ENCODE measurements at regions not wholly inside any gene's neighbourhood (a gene's known extent, or its start where the extent isn't known, plus 50 kb on each side); places are given as distances from the start of the nearest gene placed in this dataset.
A peak's percentile ranks its signal among the peaks of the same experiment; 100 is the strongest.

DNA sequence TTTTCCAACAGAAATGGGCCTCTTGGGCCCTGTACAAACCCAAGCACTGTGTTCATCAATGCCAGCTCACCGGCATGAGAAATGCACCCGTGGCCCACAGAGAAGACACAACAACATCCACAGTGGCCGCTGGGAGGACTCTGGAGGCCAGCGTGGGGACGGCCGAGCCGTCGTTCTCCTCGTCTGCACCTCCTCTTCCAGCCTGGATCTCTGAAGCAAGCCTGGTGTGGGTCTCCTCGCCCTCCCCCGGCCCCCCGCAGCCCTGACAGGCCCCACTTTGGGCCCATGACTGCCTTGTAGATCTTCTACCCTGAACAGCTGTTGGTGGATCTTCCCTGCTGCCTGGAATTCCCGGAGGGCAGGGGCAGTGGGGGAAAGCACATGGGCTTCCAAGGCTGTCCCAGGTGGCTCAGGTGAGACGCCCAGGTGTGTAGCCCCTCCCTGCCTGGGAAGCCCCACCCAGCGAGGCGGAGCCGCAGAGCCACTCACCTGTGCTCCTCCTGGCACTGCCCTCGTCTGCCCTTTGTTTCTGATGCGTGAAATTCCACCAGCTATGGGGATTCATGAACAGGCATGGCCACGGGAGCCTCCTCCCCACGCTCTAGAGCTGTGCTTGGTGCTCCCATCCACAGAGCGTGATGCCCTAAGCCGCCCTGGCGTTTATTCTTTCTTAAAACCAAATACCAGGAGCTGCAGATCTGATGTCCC, 225.9 kb downstream of the BRD1 start:
- no peak for ATAC-seq
- H3K4me3 Mint-ChIP-seq = no peak overlapping the region
- H3K9me3 Mint-ChIP-seq = peaks cover 16% of the 10 kb centered on the region
- no peaks in the 10 kb centered on the region for H3K27me3 Mint-ChIP-seq (ENCODE audit: low read depth)
- peaks cover 6% of the 10 kb centered on the region for H3K4me1 Mint-ChIP-seq (ENCODE audit: low read depth)
- no peak for DNase-seq
- peaks cover 15% of the 10 kb centered on the region for H3K36me3 Mint-ChIP-seq (ENCODE audit: insufficient read depth)

DNA sequence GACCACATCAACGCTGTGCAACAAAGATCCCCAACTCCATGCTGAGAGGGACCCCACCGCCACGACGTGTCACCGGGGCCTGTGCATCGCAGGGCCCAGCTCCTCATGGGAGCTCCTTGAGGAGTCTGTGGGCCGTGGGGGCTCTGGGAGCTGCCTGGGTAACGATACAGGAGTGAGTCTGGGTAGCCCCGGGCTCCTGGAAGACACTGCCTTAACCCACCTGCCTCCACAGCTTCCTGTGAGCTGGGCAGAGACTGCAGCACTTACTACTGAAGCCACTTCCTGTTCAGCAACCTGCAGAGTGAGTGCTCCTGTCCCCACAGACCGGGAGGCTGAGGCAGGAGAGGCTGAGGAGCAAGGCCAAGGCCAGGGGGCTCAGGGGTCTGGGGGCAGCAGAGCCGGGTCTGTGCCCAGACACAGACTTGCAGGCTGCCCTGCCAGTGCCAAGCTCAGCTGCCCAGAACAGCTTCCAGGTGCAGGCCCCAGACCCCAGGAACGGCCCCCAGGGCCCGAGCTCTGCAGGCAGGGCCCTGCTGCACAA, 226.7 kb downstream of the BRD1 start:
- peak in 1 of 2 donors; percentile 46 for ATAC-seq
- no peak overlapping the region for H3K4me3 Mint-ChIP-seq
- peaks cover 16% of the 10 kb centered on the region for H3K9me3 Mint-ChIP-seq
- H3K4me1 Mint-ChIP-seq (ENCODE audit: low read depth) = peaks cover 6% of the 10 kb centered on the region
- peaks cover 15% of the 10 kb centered on the region for H3K36me3 Mint-ChIP-seq (ENCODE audit: insufficient read depth)
- no peak for DNase-seq
- H3K27me3 Mint-ChIP-seq (ENCODE audit: low read depth) = no peaks in the 10 kb centered on the region

DNA sequence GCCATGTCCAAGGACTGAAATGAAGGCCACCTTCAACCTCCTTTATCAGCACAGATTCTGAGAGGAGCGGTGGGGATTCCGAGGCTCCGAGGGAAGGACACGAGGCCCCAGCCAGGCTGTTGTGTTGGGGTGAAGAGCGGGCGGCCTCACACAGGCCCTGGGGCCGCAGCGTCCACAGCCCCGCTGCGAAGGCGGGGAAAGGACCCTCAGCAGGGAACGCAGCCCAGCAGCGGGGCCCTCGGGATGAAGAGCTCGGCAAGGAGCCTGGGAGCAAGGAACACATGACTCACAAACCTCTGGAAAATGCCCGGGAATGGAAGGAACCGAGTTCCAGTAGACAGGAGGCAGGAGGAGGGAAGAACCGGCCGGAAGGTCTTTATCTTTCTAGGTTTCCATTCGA, 227.2 kb downstream of the BRD1 start:
- Mint-ChIP-seq H3K4me3 (no peak overlapping the region), H3K9me3 (peaks cover 15% of the 10 kb centered on the region), H3K36me3 (ENCODE audit: insufficient read depth) (peaks cover 15% of the 10 kb centered on the region), H3K27me3 (ENCODE audit: low read depth) (no peaks in the 10 kb centered on the region), H3K4me1 (ENCODE audit: low read depth) (peaks cover 6% of the 10 kb centered on the region)
- DNase-seq (no peak), ATAC-seq (no peak)

DNA sequence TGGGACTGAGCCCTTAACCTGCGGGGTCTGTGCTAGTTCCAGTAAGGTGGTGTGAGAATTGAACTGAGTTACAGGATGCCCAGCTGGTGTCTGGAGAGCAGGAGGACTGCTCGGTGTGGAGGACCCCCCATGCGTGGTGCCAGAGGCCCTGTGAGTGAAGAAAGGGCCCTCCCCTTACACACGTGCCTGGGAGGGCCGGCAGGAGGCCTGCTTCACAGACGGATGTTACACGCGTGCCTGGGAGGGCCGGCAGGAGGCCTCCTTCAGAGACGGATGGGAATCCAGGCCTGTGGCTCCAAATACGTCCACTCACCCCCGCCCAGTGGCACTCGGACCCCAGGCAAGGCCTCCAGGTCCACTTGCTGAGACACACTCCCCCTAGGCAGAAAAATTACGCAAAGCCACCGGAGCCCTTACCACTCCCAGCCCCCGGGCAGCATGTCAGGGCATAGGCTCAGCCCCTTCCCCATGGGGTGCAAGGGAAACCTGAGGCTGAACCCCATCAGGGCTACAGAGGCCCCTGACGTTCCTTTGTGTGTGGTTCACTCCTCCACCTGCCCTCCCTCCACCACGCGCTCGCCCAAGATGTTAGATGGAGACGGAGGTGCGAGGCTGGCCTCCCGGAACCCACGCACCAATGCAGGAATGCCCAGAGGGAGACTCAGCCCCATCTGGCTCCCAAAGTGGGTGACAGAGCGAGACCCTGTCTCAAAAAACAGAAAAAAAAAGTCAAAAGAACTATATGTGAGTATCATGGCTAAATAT, 227.8 kb downstream of the BRD1 start:
- ATAC-seq (no peak), DNase-seq (no peak)
- Mint-ChIP-seq H3K9me3 (peaks cover 9% of the 10 kb centered on the region), H3K4me3 (no peak overlapping the region), H3K4me1 (ENCODE audit: low read depth) (peaks cover 6% of the 10 kb centered on the region), H3K36me3 (ENCODE audit: insufficient read depth) (peaks cover 11% of the 10 kb centered on the region), H3K27me3 (ENCODE audit: low read depth) (no peaks in the 10 kb centered on the region)

DNA sequence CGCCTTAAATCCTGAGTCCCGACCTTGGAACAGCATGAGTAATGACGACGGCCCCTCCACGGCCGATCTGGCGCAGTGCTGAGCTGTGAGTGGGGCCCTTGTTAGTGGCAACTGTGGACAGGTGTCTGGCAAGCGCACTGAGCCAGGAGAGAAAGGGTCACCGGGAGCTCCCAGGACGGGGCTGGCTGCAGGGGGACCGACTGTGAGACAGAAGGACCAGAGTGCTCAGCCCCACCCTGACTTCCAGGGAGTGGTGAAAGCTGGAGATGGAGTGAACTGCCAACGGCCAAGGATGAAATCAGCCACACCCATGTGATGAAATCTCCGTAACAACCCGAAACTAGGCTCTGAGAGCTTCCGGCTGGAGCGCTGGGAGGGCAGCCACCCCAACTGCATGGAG, 228.6 kb downstream of the BRD1 start:
- peaks cover 6% of the 10 kb centered on the region for H3K4me1 Mint-ChIP-seq (ENCODE audit: low read depth)
- H3K4me3 Mint-ChIP-seq = no peak overlapping the region
- no peak for ATAC-seq
- H3K9me3 Mint-ChIP-seq = peaks cover under 1% of the 10 kb centered on the region
- H3K36me3 Mint-ChIP-seq (ENCODE audit: insufficient read depth) = peaks cover 10% of the 10 kb centered on the region
- no peak for DNase-seq
- no peaks in the 10 kb centered on the region for H3K27me3 Mint-ChIP-seq (ENCODE audit: low read depth)

DNA sequence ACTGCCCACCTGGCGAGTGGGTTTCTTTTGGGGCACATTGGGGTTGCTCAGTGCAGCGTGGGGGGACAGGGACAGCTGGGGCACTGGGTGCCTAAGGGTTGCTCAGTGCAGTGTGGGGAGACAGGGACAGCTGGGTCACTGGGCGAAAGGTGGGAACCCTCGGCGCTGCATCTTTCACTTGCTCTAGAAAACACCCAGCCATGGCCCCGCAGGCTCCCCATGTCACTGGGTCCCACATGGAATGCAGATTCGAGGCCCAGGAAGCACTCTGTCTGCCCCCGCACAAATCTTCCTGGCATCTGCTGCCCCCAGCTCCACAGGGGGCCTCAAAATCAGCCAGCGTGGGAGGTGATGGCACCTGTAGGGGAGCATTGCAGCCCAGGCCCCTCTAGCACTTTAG, 229.3 kb downstream of the BRD1 start:
- Mint-ChIP-seq H3K9me3 (no peaks in the 10 kb centered on the region), H3K36me3 (ENCODE audit: insufficient read depth) (peaks cover 7% of the 10 kb centered on the region), H3K4me1 (ENCODE audit: low read depth) (peaks cover 6% of the 10 kb centered on the region), H3K27me3 (ENCODE audit: low read depth) (no peaks in the 10 kb centered on the region), H3K4me3 (no peak overlapping the region)
- ATAC-seq (no peak), DNase-seq (no peak)

DNA sequence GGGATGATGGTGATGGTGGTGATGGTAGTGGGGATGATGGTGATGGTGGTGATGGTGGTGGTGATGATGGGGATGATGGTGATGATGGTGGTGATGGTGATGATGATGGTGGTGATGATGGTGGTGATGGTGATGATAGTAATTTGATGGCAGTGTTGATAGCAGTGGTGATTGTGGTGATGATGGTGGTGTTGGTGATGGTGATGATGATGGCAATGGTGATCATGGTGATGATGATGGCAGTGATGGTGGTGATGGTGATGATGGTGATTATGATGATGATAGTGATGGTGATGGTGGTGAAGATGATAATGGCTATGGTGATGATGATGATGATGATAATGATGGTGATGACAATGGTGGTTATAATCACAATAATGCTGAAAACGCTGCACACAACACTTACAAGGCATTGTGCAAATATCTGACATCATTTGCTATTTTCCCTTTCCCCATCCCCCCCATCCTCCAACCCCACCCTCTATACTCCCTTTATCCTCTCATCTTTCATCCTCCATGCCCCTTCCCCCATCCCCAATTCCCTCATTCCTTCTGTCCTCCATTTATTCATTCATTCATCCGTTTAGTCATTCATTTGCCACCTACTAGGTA, 230.1 kb downstream of the BRD1 start:
- ATAC-seq (no peak), DNase-seq (no peak)
- Mint-ChIP-seq H3K4me3 (no peak overlapping the region), H3K9me3 (no peaks in the 10 kb centered on the region), H3K27me3 (ENCODE audit: low read depth) (no peaks in the 10 kb centered on the region), H3K4me1 (ENCODE audit: low read depth) (peaks cover 6% of the 10 kb centered on the region), H3K36me3 (ENCODE audit: insufficient read depth) (peaks cover 2% of the 10 kb centered on the region)

DNA sequence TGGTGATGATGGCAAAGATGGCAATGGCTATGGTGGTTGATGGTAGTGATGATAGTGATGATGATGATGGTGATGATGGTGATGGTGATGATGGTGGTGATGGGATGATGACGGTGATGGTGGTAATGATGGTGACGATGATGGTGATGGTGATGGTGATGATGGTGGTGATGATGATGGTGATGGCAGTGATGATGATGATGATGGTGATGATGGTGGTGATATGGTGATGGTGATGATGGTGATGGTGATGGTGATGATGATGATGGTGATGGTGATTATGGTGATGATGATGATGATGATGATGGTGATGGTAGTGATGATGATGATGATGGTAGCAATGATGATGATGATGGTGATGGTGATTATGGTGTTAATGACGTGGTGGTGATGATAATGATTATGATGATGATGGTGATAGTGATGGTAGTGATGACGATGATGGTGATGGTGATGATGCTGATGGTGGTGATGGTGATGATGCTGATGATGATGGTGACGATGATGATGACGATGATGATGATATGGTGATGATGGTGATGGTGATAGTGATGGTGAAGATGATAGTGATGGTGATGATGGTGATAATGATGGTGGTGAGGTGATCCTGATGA, 232.1 kb downstream of the BRD1 start:
- DNase-seq (no peak), ATAC-seq (no peak)
- Mint-ChIP-seq H3K36me3 (ENCODE audit: insufficient read depth) (peaks cover 2% of the 10 kb centered on the region), H3K4me3 (no peak overlapping the region), H3K27me3 (ENCODE audit: low read depth) (no peaks in the 10 kb centered on the region), H3K4me1 (ENCODE audit: low read depth) (no peaks in the 10 kb centered on the region), H3K9me3 (no peaks in the 10 kb centered on the region)

DNA sequence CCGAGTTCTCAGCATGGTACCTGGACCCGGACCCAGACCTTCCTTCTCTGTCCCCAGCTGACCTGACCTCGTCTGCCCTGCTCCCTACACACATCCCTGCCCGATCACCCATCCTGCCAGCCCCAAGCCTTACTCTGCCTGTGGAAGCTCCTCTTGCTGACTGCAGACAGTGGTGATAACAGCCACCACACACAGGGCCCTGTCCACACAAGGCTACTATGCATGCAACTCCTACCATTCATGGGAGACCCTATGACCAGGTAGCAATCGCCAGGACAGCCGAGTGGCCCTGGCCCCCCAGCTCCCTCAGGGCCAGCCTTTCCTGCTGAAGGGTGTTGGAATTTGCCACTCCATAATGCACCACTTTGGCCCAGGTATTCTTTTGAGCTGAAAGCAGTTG, 233.6 kb downstream of the BRD1 start:
- ATAC-seq (no peak), DNase-seq (no peak)
- no peaks in the 10 kb centered on the region for H3K9me3 Mint-ChIP-seq
- H3K4me1 Mint-ChIP-seq (ENCODE audit: low read depth) = no peaks in the 10 kb centered on the region
- H3K4me3 Mint-ChIP-seq = no peak overlapping the region
- no peaks in the 10 kb centered on the region for H3K27me3 Mint-ChIP-seq (ENCODE audit: low read depth)
- peaks cover 2% of the 10 kb centered on the region for H3K36me3 Mint-ChIP-seq (ENCODE audit: insufficient read depth)

DNA sequence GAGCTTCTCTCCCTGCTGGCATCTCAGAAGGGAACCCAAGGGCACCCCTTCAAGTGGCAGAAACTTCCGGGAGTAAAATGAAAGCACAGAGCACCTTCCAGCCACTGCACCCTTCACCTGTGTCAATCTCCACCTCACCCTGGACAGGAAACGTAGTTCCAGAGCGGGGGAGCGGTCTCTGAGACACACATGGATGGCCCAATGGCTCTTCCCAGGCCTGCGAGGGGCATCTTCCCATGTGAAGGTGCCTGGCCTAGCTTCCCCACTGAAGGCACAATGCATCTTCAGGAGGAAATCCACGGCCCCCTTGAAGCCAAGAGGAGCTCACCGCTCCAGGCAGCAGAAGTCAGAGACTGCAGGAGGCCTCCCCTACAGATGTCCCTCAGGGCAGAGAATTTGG, 234.2 kb downstream of the BRD1 start:
- DNase-seq (no peak), ATAC-seq (no peak)
- no peaks in the 10 kb centered on the region for H3K9me3 Mint-ChIP-seq
- H3K4me1 Mint-ChIP-seq (ENCODE audit: low read depth) = no peaks in the 10 kb centered on the region
- H3K36me3 Mint-ChIP-seq (ENCODE audit: insufficient read depth) = peaks cover 2% of the 10 kb centered on the region
- H3K4me3 Mint-ChIP-seq = no peak overlapping the region
- no peaks in the 10 kb centered on the region for H3K27me3 Mint-ChIP-seq (ENCODE audit: low read depth)

DNA sequence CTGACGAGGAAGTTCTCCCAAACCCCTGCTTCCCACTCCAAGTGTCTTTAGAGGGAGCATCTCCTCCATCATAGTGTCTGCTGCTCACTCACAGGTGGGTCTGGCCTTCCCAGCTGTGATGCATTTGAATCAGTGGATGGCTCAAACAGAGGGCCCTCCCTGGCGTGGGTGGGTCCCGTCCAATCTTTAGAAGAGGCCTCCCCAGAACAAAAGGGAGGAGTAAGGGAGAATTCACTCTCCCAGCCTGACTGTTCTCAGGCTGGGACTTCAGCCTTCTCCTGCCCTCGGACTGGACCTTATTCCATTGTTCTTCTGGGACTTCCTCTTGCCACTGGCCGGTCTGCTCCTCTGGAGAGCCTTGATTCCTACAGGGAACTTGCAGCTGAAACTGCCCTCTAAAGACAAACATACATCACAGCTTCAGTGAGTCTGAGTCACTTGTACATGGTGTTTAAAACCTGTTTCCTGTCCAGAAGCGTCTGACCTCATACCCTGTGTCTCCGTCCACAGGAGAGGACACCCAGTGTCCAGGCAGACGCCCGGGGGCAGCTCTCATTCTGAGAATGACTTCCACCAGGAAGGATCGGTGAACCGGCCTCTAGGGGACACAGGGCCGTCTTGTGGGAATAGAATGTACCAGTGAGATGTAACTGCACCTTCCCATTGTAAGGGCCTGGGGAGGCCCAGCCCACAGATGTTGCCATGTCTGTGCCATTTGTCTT, 234.7 kb downstream of the BRD1 start:
- DNase-seq = no peak
- no peaks in the 10 kb centered on the region for H3K4me1 Mint-ChIP-seq (ENCODE audit: low read depth)
- H3K4me3 Mint-ChIP-seq = no peak overlapping the region
- H3K27me3 Mint-ChIP-seq (ENCODE audit: low read depth) = no peaks in the 10 kb centered on the region
- peaks cover 2% of the 10 kb centered on the region for H3K36me3 Mint-ChIP-seq (ENCODE audit: insufficient read depth)
- H3K9me3 Mint-ChIP-seq = no peaks in the 10 kb centered on the region
- no peak for ATAC-seq

DNA sequence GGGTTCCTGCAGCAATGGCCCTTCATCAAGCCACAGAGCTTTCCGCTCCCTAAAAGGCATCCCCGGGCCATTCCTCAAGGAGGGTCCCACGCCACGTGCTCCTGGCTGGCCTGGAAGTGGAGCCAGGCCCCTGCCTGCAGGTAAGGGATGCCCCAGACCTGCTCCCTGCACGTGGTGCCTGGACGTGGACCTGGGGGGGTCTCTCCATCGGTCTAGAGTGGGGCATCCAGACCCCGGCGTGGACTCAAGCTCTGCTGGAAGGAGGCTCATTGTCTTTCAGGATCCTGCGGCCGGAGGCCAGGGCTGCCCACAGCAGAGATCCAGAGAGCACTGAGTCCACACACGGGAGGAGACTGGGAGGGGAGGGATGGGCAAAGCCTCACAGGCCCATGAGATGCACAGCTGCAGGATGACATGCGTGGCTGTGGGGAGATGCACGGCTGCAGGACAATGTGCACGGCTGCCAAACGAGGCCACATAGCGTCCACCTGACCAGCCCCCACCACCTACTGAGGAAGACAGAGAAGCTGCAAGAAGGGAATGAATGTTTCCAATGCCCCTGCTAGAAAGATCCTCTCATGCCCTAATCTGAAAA, 236.7 kb downstream of the BRD1 start:
- H3K27me3 Mint-ChIP-seq (ENCODE audit: low read depth) = no peaks in the 10 kb centered on the region
- H3K4me3 Mint-ChIP-seq = no peak overlapping the region
- DNase-seq (no peak), ATAC-seq (no peak)
- H3K4me1 Mint-ChIP-seq (ENCODE audit: low read depth) = no peaks in the 10 kb centered on the region
- no peaks in the 10 kb centered on the region for H3K9me3 Mint-ChIP-seq
- peaks cover 4% of the 10 kb centered on the region for H3K36me3 Mint-ChIP-seq (ENCODE audit: insufficient read depth)

DNA sequence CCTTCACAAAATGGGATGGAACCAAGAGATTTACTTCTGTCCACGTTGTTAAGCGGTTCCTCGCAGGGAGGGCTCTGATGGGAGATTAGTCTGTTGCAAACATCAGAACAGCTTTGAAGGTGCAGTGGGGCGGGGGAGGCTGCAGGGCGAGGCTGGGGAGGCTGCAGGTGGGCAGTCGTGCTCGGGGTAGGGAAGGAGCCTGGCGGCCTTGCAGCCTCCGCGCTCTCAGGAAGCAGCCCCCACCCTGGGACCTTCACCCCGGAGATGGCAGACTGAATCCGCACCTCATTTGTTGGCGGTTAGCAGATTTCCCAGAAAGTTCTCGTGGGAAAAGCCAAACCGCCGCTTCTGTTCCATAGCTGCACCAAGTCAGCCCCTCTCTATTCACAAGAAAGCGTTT, 237.3 kb downstream of the BRD1 start:
- DNase-seq = no peak
- H3K36me3 Mint-ChIP-seq (ENCODE audit: insufficient read depth) = peaks cover 4% of the 10 kb centered on the region
- no peak overlapping the region for H3K4me3 Mint-ChIP-seq
- no peak for ATAC-seq
- H3K27me3 Mint-ChIP-seq (ENCODE audit: low read depth) = no peaks in the 10 kb centered on the region
- no peaks in the 10 kb centered on the region for H3K4me1 Mint-ChIP-seq (ENCODE audit: low read depth)
- H3K9me3 Mint-ChIP-seq = no peaks in the 10 kb centered on the region

DNA sequence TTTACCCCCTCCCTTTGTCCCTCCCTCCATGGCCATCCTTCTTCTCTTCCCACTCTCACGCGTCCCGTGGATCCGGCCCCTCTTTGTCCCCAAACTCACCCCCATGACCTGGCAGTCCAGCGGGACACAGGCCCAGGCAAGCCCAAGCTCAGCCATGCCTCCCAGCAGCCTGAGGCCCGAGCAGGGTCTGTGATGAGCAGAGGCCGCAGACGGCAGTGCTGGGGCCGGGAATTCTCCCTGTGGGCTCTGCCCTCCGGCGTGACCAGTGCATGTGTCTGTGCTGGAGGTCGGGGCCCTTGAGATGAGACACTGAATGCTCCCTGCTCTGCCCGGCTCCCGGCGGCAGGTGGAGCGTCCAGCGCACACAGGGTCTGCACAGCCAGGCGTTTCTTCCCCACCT, 237.9 kb downstream of the BRD1 start:
- no peaks in the 10 kb centered on the region for H3K4me1 Mint-ChIP-seq (ENCODE audit: low read depth)
- H3K27me3 Mint-ChIP-seq (ENCODE audit: low read depth) = no peaks in the 10 kb centered on the region
- peaks cover 4% of the 10 kb centered on the region for H3K36me3 Mint-ChIP-seq (ENCODE audit: insufficient read depth)
- no peak for DNase-seq
- H3K4me3 Mint-ChIP-seq = no peak overlapping the region
- no peaks in the 10 kb centered on the region for H3K9me3 Mint-ChIP-seq
- no peak for ATAC-seq
